ENCODE measurements at regions not wholly inside any gene's neighbourhood (a gene's known extent, or its start where the extent isn't known, plus 50 kb on each side); places are given as distances from the start of the nearest gene placed in this dataset.

GRCh38 chr4:152091405-152091804 lies 330.6 kb upstream of the GATB start:
- H3K36me3 ChIP-seq (ENCODE audit: control insufficient read depth in 4 of 4, insufficient read depth in 4 of 4, low read length in 3 of 4): no peaks in the 10 kb centered on the region
- H3K4me3 ChIP-seq (ENCODE audit: control insufficient read depth in 1 of 7, extremely low read depth in 1 of 7, insufficient read depth in 4 of 7, low read depth in 2 of 7, low read length in 6 of 7): no peak overlapping the region
- WGBS (ENCODE audit: insufficient coverage): no CpG with 5 or more reads among the region's 3 CpGs
- H3K27me3 ChIP-seq (replicated peaks in 2 of 5; ENCODE audit: control insufficient read depth in 4 of 5, insufficient read depth in 5 of 5, low read length in 4 of 5): no peaks in the 10 kb centered on the region
- H3K27ac ChIP-seq (ENCODE audit: insufficient read depth in 1 of 2, low read depth in 1 of 2, low read length in 2 of 2, poor library complexity in 1 of 2, severe bottlenecking in 2 of 2): no peak overlapping the region
- ChIA-PET CTCF (no interaction called here), POLR2A (no interaction called here)
- H3K9me3 ChIP-seq (ENCODE audit: control extremely low read depth in 1 of 5, control insufficient read depth in 4 of 5, insufficient read depth in 2 of 5, low read depth in 1 of 5, low read length in 4 of 5): no peaks in the 10 kb centered on the region
- DNase-seq: no peak
- H3K4me1 ChIP-seq (ENCODE audit: control extremely low read depth in 1 of 4, control insufficient read depth in 4 of 4, insufficient read depth in 4 of 4, low read length in 3 of 4): no peaks in the 10 kb centered on the region

- Histone ChIP-seq H3K4me1 (ENCODE audit: control extremely low read depth in 1 of 4, control insufficient read depth in 4 of 4, insufficient read depth in 4 of 4, low read length in 3 of 4) (no peaks in the 10 kb centered on the region), H3K27ac (ENCODE audit: insufficient read depth in 1 of 2, low read depth in 1 of 2, low read length in 2 of 2, poor library complexity in 1 of 2, severe bottlenecking in 2 of 2) (no peak overlapping the region), H3K27me3 (replicated peaks in 2 of 5; ENCODE audit: control insufficient read depth in 4 of 5, insufficient read depth in 5 of 5, low read length in 4 of 5) (no peaks in the 10 kb centered on the region), H3K36me3 (ENCODE audit: control insufficient read depth in 4 of 4, insufficient read depth in 4 of 4, low read length in 3 of 4) (no peaks in the 10 kb centered on the region), H3K4me3 (ENCODE audit: control insufficient read depth in 1 of 7, extremely low read depth in 1 of 7, insufficient read depth in 4 of 7, low read depth in 2 of 7, low read length in 6 of 7) (no peak overlapping the region), H3K9me3 (ENCODE audit: control extremely low read depth in 1 of 5, control insufficient read depth in 4 of 5, insufficient read depth in 2 of 5, low read depth in 1 of 5, low read length in 4 of 5) (no peaks in the 10 kb centered on the region)
- ChIA-PET CTCF (no interaction called here), POLR2A (no interaction called here)
- whole genome bisulfite sequencing (ENCODE audit: insufficient coverage): 89% methylated on average over 7 of the region's 8 CpGs
- peak in 1 of 3 donors; percentile 29 for DNase-seq
Observed at GRCh38 chr4:152090543-152090942, 329.7 kb upstream of the GATB start.

GRCh38 chr4:152089584-152089983 lies 328.8 kb upstream of the GATB start:
- Histone ChIP-seq H3K9me3 (ENCODE audit: control extremely low read depth in 1 of 5, control insufficient read depth in 4 of 5, insufficient read depth in 2 of 5, low read depth in 1 of 5, low read length in 4 of 5) (no peaks in the 10 kb centered on the region), H3K27ac (ENCODE audit: insufficient read depth in 1 of 2, low read depth in 1 of 2, low read length in 2 of 2, poor library complexity in 1 of 2, severe bottlenecking in 2 of 2) (no peak overlapping the region), H3K4me1 (ENCODE audit: control extremely low read depth in 1 of 4, control insufficient read depth in 4 of 4, insufficient read depth in 4 of 4, low read length in 3 of 4) (no peaks in the 10 kb centered on the region), H3K36me3 (ENCODE audit: control insufficient read depth in 4 of 4, insufficient read depth in 4 of 4, low read length in 3 of 4) (no peaks in the 10 kb centered on the region), H3K27me3 (replicated peaks in 2 of 5; ENCODE audit: control insufficient read depth in 4 of 5, insufficient read depth in 5 of 5, low read length in 4 of 5) (no peaks in the 10 kb centered on the region), H3K4me3 (ENCODE audit: control insufficient read depth in 1 of 7, extremely low read depth in 1 of 7, insufficient read depth in 4 of 7, low read depth in 2 of 7, low read length in 6 of 7) (no peak overlapping the region)
- ChIA-PET POLR2A (no interaction called here), CTCF (no interaction called here)
- DNase-seq: no peak
- WGBS (ENCODE audit: insufficient coverage): 85% methylated on average over 2 of the region's 2 CpGs

GRCh38 chr4:152087335-152087734 lies 326.5 kb upstream of the GATB start:
- Histone ChIP-seq H3K4me3 (ENCODE audit: control insufficient read depth in 1 of 7, extremely low read depth in 1 of 7, insufficient read depth in 4 of 7, low read depth in 2 of 7, low read length in 6 of 7) (no peak overlapping the region), H3K9me3 (ENCODE audit: control extremely low read depth in 1 of 5, control insufficient read depth in 4 of 5, insufficient read depth in 2 of 5, low read depth in 1 of 5, low read length in 4 of 5) (no peaks in the 10 kb centered on the region), H3K27me3 (replicated peaks in 2 of 5; ENCODE audit: control insufficient read depth in 4 of 5, insufficient read depth in 5 of 5, low read length in 4 of 5) (peaks cover 0 to 3% (median 0%) of the 10 kb centered on the region in 5 experiments), H3K4me1 (ENCODE audit: control extremely low read depth in 1 of 4, control insufficient read depth in 4 of 4, insufficient read depth in 4 of 4, low read length in 3 of 4) (no peaks in the 10 kb centered on the region), H3K36me3 (ENCODE audit: control insufficient read depth in 4 of 4, insufficient read depth in 4 of 4, low read length in 3 of 4) (no peaks in the 10 kb centered on the region), H3K27ac (ENCODE audit: insufficient read depth in 1 of 2, low read depth in 1 of 2, low read length in 2 of 2, poor library complexity in 1 of 2, severe bottlenecking in 2 of 2) (no peak overlapping the region)
- 97% methylated on average over 5 of the region's 6 CpGs for WGBS (ENCODE audit: insufficient coverage)
- ChIA-PET CTCF (no interaction called here), POLR2A (no interaction called here)
- DNase-seq: no peak

- ChIA-PET CTCF (no interaction called here), POLR2A (no interaction called here)
- H3K36me3 ChIP-seq (ENCODE audit: control insufficient read depth in 4 of 4, insufficient read depth in 4 of 4, low read length in 3 of 4): no peaks in the 10 kb centered on the region
- DNase-seq: no peak
- no CpG with 5 or more reads among the region's 1 CpG for WGBS (ENCODE audit: insufficient coverage)
- no peak overlapping the region for H3K27ac ChIP-seq (ENCODE audit: insufficient read depth in 1 of 2, low read depth in 1 of 2, low read length in 2 of 2, poor library complexity in 1 of 2, severe bottlenecking in 2 of 2)
- peaks cover 0 to 3% (median 0%) of the 10 kb centered on the region in 5 experiments for H3K27me3 ChIP-seq (replicated peaks in 2 of 5; ENCODE audit: control insufficient read depth in 4 of 5, insufficient read depth in 5 of 5, low read length in 4 of 5)
- H3K9me3 ChIP-seq (ENCODE audit: control extremely low read depth in 1 of 5, control insufficient read depth in 4 of 5, insufficient read depth in 2 of 5, low read depth in 1 of 5, low read length in 4 of 5): no peaks in the 10 kb centered on the region
- H3K4me1 ChIP-seq (ENCODE audit: control extremely low read depth in 1 of 4, control insufficient read depth in 4 of 4, insufficient read depth in 4 of 4, low read length in 3 of 4): no peaks in the 10 kb centered on the region
- H3K4me3 ChIP-seq (ENCODE audit: control insufficient read depth in 1 of 7, extremely low read depth in 1 of 7, insufficient read depth in 4 of 7, low read depth in 2 of 7, low read length in 6 of 7): no peak overlapping the region
Observed at GRCh38 chr4:152085657-152086056, 324.9 kb upstream of the GATB start.

- no peak for DNase-seq
- WGBS (ENCODE audit: insufficient coverage): 89% methylated on average over 5 of the region's 6 CpGs
- Histone ChIP-seq H3K4me3 (ENCODE audit: control insufficient read depth in 1 of 7, extremely low read depth in 1 of 7, insufficient read depth in 4 of 7, low read depth in 2 of 7, low read length in 6 of 7) (no peak overlapping the region), H3K36me3 (ENCODE audit: control insufficient read depth in 4 of 4, insufficient read depth in 4 of 4, low read length in 3 of 4) (no peaks in the 10 kb centered on the region), H3K4me1 (ENCODE audit: control extremely low read depth in 1 of 4, control insufficient read depth in 4 of 4, insufficient read depth in 4 of 4, low read length in 3 of 4) (peaks cover 0 to 3% (median 0%) of the 10 kb centered on the region in 4 experiments), H3K27me3 (replicated peaks in 2 of 5; ENCODE audit: control insufficient read depth in 4 of 5, insufficient read depth in 5 of 5, low read length in 4 of 5) (peaks cover 0 to 3% (median 0%) of the 10 kb centered on the region in 5 experiments), H3K9me3 (ENCODE audit: control extremely low read depth in 1 of 5, control insufficient read depth in 4 of 5, insufficient read depth in 2 of 5, low read depth in 1 of 5, low read length in 4 of 5) (no peaks in the 10 kb centered on the region), H3K27ac (ENCODE audit: insufficient read depth in 1 of 2, low read depth in 1 of 2, low read length in 2 of 2, poor library complexity in 1 of 2, severe bottlenecking in 2 of 2) (no peak overlapping the region)
- ChIA-PET CTCF (interaction anchor here (0.5 kb wide), 1 partner anchor 218 kb away, joined by 4 read pairs; no protein-coding TSS in a partner anchor), POLR2A (no interaction called here)
Observed at GRCh38 chr4:152083338-152083737, 322.5 kb upstream of the GATB start.

- Histone ChIP-seq H3K27ac (ENCODE audit: insufficient read depth in 1 of 2, low read depth in 1 of 2, low read length in 2 of 2, poor library complexity in 1 of 2, severe bottlenecking in 2 of 2) (no peak overlapping the region), H3K4me1 (ENCODE audit: control extremely low read depth in 1 of 4, control insufficient read depth in 4 of 4, insufficient read depth in 4 of 4, low read length in 3 of 4) (peaks cover 0 to 3% (median 0%) of the 10 kb centered on the region in 4 experiments), H3K4me3 (ENCODE audit: control insufficient read depth in 1 of 7, extremely low read depth in 1 of 7, insufficient read depth in 4 of 7, low read depth in 2 of 7, low read length in 6 of 7) (no peak overlapping the region), H3K27me3 (replicated peaks in 2 of 5; ENCODE audit: control insufficient read depth in 4 of 5, insufficient read depth in 5 of 5, low read length in 4 of 5) (peaks cover 0 to 3% (median 0%) of the 10 kb centered on the region in 5 experiments), H3K9me3 (ENCODE audit: control extremely low read depth in 1 of 5, control insufficient read depth in 4 of 5, insufficient read depth in 2 of 5, low read depth in 1 of 5, low read length in 4 of 5) (peaks cover 0 to 1% (median 0%) of the 10 kb centered on the region in 5 experiments), H3K36me3 (ENCODE audit: control insufficient read depth in 4 of 4, insufficient read depth in 4 of 4, low read length in 3 of 4) (no peaks in the 10 kb centered on the region)
- POLR2A ChIA-PET: no interaction called here
- CTCF ChIA-PET: no interaction called here
- 65% methylated on average over 4 of the region's 5 CpGs for WGBS (ENCODE audit: insufficient coverage)
- no peak for DNase-seq
Observed at GRCh38 chr4:152081024-152081423, 320.2 kb upstream of the GATB start.
